Body of pancreas (tissue), 4 donors: ENCODE measurements at regions not wholly inside any gene's neighbourhood (a gene's known extent, or its start where the extent isn't known, plus 50 kb on each side); places are given as distances from the start of the nearest gene placed in this dataset.

Experiments
- CTCF ChIP-seq, 7 experiments: fragments of 450-650 bp in 4 of 7; fragments of 200-600 bp in 3 of 7; sonication (generic) in 3 of 7; IDR thresholded peaks; one replicate each; pipeline ENCODE4 v1.5.1; 2016 to 2019; ENCODE audit warnings: antibody characterized with exemption in 7 of 7
- POLR2A ChIP-seq, 3 donors: fragments of 450-650 bp; IDR thresholded peaks; one replicate each; pipeline ENCODE4 v1.6.1; 2016; ENCODE audit warnings: antibody characterized with exemption in 3 of 3, mild to moderate bottlenecking in 2 of 3

- TF ChIP-seq CTCF (IDR thresholded peaks at IDR 0.05) (no peak), POLR2A (IDR thresholded peaks at IDR 0.05) (no peak)
Observed at GRCh38 chr21:16145479-16145878, 415.7 kb downstream of the USP25 start.
